ENCODE measurements at regions not wholly inside any gene's neighbourhood (a gene's known extent, or its start where the extent isn't known, plus 50 kb on each side); places are given as distances from the start of the nearest gene placed in this dataset.

GRCh38 chr4:128556756-128557155 is 252.7 kb upstream of the JADE1 start (continued):
- no peak for TF ChIP-seq ZNF512 (CRISPR knock-in tag; IDR thresholded peaks at IDR 0.05; ENCODE audit: borderline replicate concordance)
- no peak for TF ChIP-seq ATF6 (CRISPR knock-in tag; IDR thresholded peaks at IDR 0.05)
- TF ChIP-seq JUN (CRISPR knock-in tag; IDR thresholded peaks at IDR 0.05) = no peak

- ATAC-seq = no peak
- ChIA-PET CTCF (interaction anchor here (0.8 to 1.3 kb wide), 2 partner anchors 100 to 315 kb away, joined by 3 to 5 read pairs; no protein-coding TSS in a partner anchor), POLR2A (no interaction called here)
- peaks cover 16% of the 10 kb centered on the region for H3K9me3 Mint-ChIP-seq
- H3K36me3 Mint-ChIP-seq = peaks cover 3% of the 10 kb centered on the region; the same call in 1 of the 2 replicates
- no peaks in the 10 kb centered on the region for H3K27me3 Mint-ChIP-seq (ENCODE audit: low read depth)
- no peak overlapping the region for H3K4me3 Mint-ChIP-seq
- no peak overlapping the region for H3K27ac Mint-ChIP-seq
- peaks cover 8% of the 10 kb centered on the region for H3K4me1 Mint-ChIP-seq
- DNase-seq (ENCODE audit: low spot score) = no peak
- no peak for TF ChIP-seq STAT6 (CRISPR knock-in tag; conservative IDR thresholded peaks at IDR 0.05; ENCODE audit: low read depth)
- no peak for TF ChIP-seq ZNF671 (CRISPR knock-in tag; IDR thresholded peaks at IDR 0.05)
- TF ChIP-seq ELF4 (CRISPR knock-in tag; IDR thresholded peaks at IDR 0.05; ENCODE audit: low read depth) = no peak
- no peak for TF ChIP-seq E2F4 (CRISPR knock-in tag; IDR thresholded peaks at IDR 0.05; ENCODE audit: borderline replicate concordance, low read depth)
- TF ChIP-seq AR (CRISPR knock-in tag; IDR thresholded peaks at IDR 0.05) = no peak
- no peak for TF ChIP-seq ZMAT4 (CRISPR knock-in tag; IDR thresholded peaks at IDR 0.05)
- no peak for TF ChIP-seq NFE2L1 (CRISPR knock-in tag; IDR thresholded peaks at IDR 0.05)
- no peak for TF ChIP-seq USF1 (CRISPR knock-in tag; IDR thresholded peaks at IDR 0.05)
- TF ChIP-seq ZNF219 (CRISPR knock-in tag; IDR thresholded peaks at IDR 0.05; ENCODE audit: borderline replicate concordance) = no peak
- no peak for TF ChIP-seq E2F1 (CRISPR knock-in tag; IDR thresholded peaks at IDR 0.05)
- no peak for TF ChIP-seq E2F5 (CRISPR knock-in tag; IDR thresholded peaks at IDR 0.05)
- no peak for TF ChIP-seq GTF2I (CRISPR knock-in tag; conservative IDR thresholded peaks at IDR 0.05)
- no peak for TF ChIP-seq ATF1 (CRISPR knock-in tag; IDR thresholded peaks at IDR 0.05)
- TF ChIP-seq ZNF281 (CRISPR knock-in tag; IDR thresholded peaks at IDR 0.05) = no peak
Measured at GRCh38 chr4:128553686-128554515, 255.6 kb upstream of the JADE1 start.
